Cardiac fibroblast (primary cell): ENCODE measurements at regions not wholly inside any gene's neighbourhood (a gene's known extent, or its start where the extent isn't known, plus 50 kb on each side); places are given as distances from the start of the nearest gene placed in this dataset.

Experiments
- DNase-seq, 2 donors: peaks; one replicate each; pipeline versions ENCODE4 v3.0.0 to v3.0.0-alpha.2; 2010; ENCODE audit warnings: low read depth in 2 of 2
- H3K4me3 ChIP-seq, 2 donors: replicated peaks in 1 of 2; 1 replicate in 1 of 2; 2 replicates in 1 of 2; pipeline ENCODE4 v1.5.1; 2011; ENCODE audit warnings: low read depth in 2 of 2, low read length in 2 of 2, mild to moderate bottlenecking in 2 of 2, moderate library complexity in 1 of 2
- TF ChIP-seq, protein P1 (sequence below): IDR thresholded peaks from one replicate; pipeline ENCODE4 v1.5.1; 2011; ENCODE audit warnings: low read depth, mild to moderate bottlenecking, low read length, inconsistent platforms

DNA sequence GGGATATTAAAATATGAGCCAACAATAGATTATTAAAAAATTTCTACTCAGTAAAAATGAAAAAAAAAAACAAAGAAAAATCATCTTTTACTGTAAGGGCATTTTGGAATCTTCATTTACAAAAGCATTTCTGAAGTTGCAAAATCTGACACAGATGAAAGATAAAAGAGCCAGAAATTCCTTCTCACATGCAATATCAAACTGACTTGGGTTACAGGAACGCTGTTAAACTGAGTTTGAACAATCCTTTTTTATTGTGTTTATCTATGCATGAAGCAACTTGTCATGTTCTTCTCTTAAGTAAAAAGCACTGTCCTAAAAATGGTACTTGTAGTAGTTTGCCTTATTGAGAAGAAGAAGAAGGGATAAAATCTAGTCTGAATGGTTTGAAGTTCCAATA is 468.5 kb upstream of the KCNMB2 start:
- H3K4me3 ChIP-seq, result no peak overlapping the region
- peak in 1 of 2 donors; percentile 59 for DNase-seq
- TF ChIP-seq, protein P1, sequence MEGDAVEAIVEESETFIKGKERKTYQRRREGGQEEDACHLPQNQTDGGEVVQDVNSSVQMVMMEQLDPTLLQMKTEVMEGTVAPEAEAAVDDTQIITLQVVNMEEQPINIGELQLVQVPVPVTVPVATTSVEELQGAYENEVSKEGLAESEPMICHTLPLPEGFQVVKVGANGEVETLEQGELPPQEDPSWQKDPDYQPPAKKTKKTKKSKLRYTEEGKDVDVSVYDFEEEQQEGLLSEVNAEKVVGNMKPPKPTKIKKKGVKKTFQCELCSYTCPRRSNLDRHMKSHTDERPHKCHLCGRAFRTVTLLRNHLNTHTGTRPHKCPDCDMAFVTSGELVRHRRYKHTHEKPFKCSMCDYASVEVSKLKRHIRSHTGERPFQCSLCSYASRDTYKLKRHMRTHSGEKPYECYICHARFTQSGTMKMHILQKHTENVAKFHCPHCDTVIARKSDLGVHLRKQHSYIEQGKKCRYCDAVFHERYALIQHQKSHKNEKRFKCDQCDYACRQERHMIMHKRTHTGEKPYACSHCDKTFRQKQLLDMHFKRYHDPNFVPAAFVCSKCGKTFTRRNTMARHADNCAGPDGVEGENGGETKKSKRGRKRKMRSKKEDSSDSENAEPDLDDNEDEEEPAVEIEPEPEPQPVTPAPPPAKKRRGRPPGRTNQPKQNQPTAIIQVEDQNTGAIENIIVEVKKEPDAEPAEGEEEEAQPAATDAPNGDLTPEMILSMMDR, result no peak

DNA sequence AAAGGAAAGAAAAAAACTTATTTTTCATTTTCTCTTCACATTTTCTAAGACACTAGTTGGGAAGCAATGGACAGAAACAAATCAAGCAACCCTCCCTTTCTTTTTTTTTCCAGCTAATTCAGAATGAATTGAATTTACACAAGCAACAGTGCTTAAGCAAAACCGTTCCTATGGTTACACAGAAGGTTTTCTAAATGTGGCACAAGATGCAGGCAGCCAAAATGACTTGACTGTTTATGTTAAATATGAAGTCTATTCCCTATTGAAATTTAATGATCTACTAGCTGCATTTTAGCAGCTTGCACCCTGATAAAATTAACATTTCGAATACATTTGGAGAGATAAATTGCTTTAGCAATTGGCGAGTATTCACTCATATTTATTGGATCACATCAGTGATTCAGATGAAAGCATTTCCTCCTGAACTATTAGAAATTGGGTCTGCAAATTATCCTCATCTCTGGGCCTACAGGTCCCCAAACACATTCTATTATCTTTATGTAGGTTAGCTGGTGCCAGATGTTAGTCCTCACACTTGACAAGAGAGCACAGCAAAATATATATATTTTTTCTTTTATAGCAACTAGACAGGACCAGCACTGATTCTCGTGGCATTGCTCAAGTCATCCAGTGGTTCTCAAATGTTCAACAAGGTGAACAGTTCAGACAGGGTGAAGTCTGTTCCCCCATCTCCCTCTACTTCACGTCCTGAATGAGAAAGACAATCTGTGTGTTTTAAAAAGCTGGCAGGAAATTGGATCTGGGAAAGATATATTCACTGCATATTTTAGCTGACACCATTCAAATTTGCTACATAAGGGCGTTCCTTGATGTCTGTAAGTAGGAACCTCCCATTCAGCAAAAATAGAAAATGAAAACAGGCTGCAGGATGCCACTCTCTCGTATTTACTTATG is 463.6 kb upstream of the KCNMB2 start:
- DNase-seq, result peak in 1 of 2 donors; percentile 61
- no peak overlapping the region for H3K4me3 ChIP-seq
- TF ChIP-seq, protein P1, result no peak

DNA sequence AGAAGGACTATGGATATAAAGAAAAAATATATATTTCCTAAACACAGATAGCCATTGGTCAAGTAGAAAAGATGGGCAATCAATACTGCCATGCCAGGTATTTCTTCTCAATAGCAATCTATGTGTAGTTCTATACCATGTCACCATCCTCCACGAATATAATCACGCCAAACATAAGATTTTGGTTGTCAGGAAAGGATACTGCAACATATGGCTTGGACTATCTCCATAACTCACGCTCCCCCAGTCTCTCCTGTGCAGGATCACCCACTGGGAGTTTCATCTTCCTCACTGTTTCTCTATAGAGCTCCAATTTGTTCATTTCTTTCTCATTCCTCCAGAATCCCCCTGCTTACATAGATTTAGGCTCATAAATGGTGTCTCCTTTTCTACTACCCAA is 462.9 kb upstream of the KCNMB2 start:
- H3K4me3 ChIP-seq, result no peak overlapping the region
- TF ChIP-seq, protein P1, result no peak
- DNase-seq, result no peak

DNA sequence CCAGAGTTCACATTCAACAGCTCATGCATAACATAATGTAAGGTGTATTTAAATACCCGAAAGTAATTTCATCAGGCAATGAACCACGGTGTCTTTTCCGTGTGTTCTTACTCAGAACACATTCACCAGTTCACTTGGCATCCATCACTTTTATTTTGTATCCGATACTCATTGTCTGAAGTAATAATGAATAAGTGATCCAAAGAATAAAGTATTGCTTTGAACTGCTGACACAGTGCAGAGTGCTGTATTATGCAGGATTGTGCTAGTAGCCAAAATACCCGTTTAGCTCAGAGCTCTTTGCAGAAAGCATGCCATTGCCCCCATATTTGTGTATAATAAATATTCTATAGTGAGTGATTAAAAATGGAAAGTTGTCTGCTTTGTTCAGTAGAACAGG is 460.9 kb upstream of the KCNMB2 start:
- no peak for DNase-seq
- H3K4me3 ChIP-seq, result no peak overlapping the region
- TF ChIP-seq, protein P1, result no peak

DNA sequence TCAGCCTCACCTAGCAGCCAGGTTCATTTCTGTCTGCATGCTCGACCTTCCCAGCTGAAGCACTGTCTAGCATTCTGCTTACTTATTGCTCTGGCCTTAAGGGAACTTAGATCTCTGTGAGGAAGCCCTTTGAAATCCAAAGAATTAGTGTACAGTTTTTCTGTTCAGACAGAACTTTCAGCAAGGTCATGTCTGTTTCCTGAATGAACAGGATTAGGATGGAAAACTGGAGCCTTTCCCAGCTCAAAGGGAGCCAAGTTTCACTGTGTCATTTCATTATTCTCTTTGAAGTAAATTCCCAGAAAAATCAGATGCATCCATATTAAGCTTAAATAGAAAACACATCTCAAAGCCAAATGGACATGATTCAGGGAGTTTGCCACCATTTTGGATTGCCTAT is 457.3 kb upstream of the KCNMB2 start:
- TF ChIP-seq, protein P1, result no peak
- peak; percentile 49 to 95 for DNase-seq
- no peak overlapping the region for H3K4me3 ChIP-seq

DNA sequence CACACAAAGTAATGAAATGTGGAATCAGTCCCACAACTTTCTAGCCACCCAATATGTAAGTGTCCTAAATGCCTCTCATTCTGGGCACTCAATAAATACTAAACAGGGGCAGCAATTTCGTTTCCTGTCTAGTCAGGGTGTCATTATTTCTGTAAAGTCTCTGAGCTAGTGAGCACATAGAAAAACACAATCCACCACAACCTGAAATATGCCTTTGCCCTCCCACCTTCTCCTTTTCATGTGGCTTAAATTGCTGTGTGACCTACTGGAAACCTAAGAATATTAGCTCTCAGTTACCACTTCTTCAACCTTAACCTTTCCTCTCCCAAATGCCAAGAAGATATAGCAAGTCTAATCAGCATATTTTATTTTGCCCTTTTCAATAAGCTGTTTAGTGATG is 456.3 kb upstream of the KCNMB2 start:
- DNase-seq, result no peak
- TF ChIP-seq, protein P1, result no peak
- no peak overlapping the region for H3K4me3 ChIP-seq
